ENCODE measurements at regions not wholly inside any gene's neighbourhood (a gene's known extent, or its start where the extent isn't known, plus 50 kb on each side); places are given as distances from the start of the nearest gene placed in this dataset.

- no peak for TF ChIP-seq CTCF (IDR thresholded peaks at IDR 0.05 in 4 of 5, conservative IDR thresholded peaks at IDR 0.05 in 1 of 5)
- TF ChIP-seq POLR2A (IDR thresholded peaks at IDR 0.05) = no peak
Measured at GRCh38 chr1:229217716-229218115, 53.2 kb upstream of the RAB4A start.

All from gastrocnemius medialis (tissue), 4 donors.